H9 (cell line): ENCODE measurements at regions not wholly inside any gene's neighbourhood (a gene's known extent, or its start where the extent isn't known, plus 50 kb on each side); places are given as distances from the start of the nearest gene placed in this dataset.

Source experiments
- DNase-seq: peaks from one replicate; pipeline ENCODE4 v3.0.0-alpha.2; 2017
- H2AFZ ChIP-seq: one replicate; pipeline ENCODE4 v1.6.1; 2013; ENCODE audit warnings: mild to moderate bottlenecking, low read length, control low read depth, moderate library complexity
- H2AK5ac ChIP-seq: 2 replicates; pipeline ENCODE4 v1.6.1; 2013; ENCODE audit warnings: low read length, control low read depth, mixed read lengths; ENCODE audit not compliant: insufficient read length
- H2BK120ac ChIP-seq: one replicate; pipeline ENCODE4 v1.6.1; 2013; ENCODE audit warnings: low read depth, mild to moderate bottlenecking, low read length, control low read depth, inconsistent platforms; ENCODE audit not compliant: poor library complexity, severe bottlenecking
- H2BK12ac ChIP-seq: 2 replicates; pipeline ENCODE4 v1.6.1; 2013; ENCODE audit warnings: low read length, control low read depth, mixed read lengths, low read depth; ENCODE audit not compliant: insufficient read length
- H2BK15ac ChIP-seq: 2 replicates; pipeline ENCODE4 v1.6.1; 2013; ENCODE audit warnings: low read depth, low read length, control low read depth
- H2BK20ac ChIP-seq: one replicate; pipeline ENCODE4 v1.6.1; 2013; ENCODE audit warnings: low read depth, mild to moderate bottlenecking, low read length, control low read depth, inconsistent platforms; ENCODE audit not compliant: poor library complexity, severe bottlenecking
- H2BK5ac ChIP-seq: 2 replicates; pipeline ENCODE4 v1.6.1; 2013; ENCODE audit warnings: low read length, control low read depth, mixed read lengths; ENCODE audit not compliant: insufficient read length
- H3K14ac ChIP-seq: 2 replicates; pipeline ENCODE4 v1.6.1; 2013; ENCODE audit warnings: low read length, control low read depth; ENCODE audit not compliant: insufficient read depth
- H3K18ac ChIP-seq: 2 replicates; pipeline ENCODE4 v1.6.1; 2013; ENCODE audit warnings: low read depth, mild to moderate bottlenecking, mixed read lengths, low read length, control low read depth; ENCODE audit not compliant: insufficient read length
- H3K23ac ChIP-seq: 2 replicates; pipeline ENCODE4 v1.6.1; 2013; ENCODE audit warnings: low read length, control low read depth, mixed read lengths, low read depth; ENCODE audit not compliant: insufficient read length
- H3K23me2 ChIP-seq: 2 replicates; pipeline ENCODE4 v1.6.1; 2013; ENCODE audit warnings: low read depth, mild to moderate bottlenecking, mixed read lengths, low read length, control low read depth; ENCODE audit not compliant: insufficient read length, poor library complexity, severe bottlenecking
- H3K27ac ChIP-seq: 2 replicates; pipeline ENCODE4 v1.5.1; 2013; ENCODE audit warnings: low read length, control low read depth, mixed read lengths, low read depth; ENCODE audit not compliant: insufficient read length
- H3K27me3 ChIP-seq: 2 replicates; pipeline ENCODE4 v1.6.1; 2013; ENCODE audit warnings: low read length, control low read depth, inconsistent platforms; ENCODE audit not compliant: insufficient read depth
- H3K4ac ChIP-seq: 2 replicates; pipeline ENCODE4 v1.6.1; 2013; ENCODE audit warnings: low read depth, mild to moderate bottlenecking, control low read depth, inconsistent platforms, low read length, moderate library complexity
- H3K4me1 ChIP-seq: 2 replicates; pipeline ENCODE4 v1.6.1; 2013; ENCODE audit warnings: low read length, control low read depth, inconsistent platforms; ENCODE audit not compliant: insufficient read depth
- H3K4me2 ChIP-seq: 2 replicates; pipeline ENCODE4 v1.6.1; 2013; ENCODE audit warnings: low read length, control low read depth, mixed read lengths; ENCODE audit not compliant: insufficient read length, insufficient read depth
- H3K56ac ChIP-seq: 2 replicates; pipeline ENCODE4 v1.6.1; 2013; ENCODE audit warnings: low read depth, mild to moderate bottlenecking, mixed read lengths, low read length, control low read depth; ENCODE audit not compliant: insufficient read length
- H3K79me1 ChIP-seq: 2 replicates; pipeline ENCODE4 v1.6.1; 2013; ENCODE audit warnings: low read depth, mild to moderate bottlenecking, moderate library complexity, low read length, control low read depth, inconsistent platforms; ENCODE audit not compliant: insufficient read depth, poor library complexity, severe bottlenecking
- H3K79me2 ChIP-seq: 2 replicates; pipeline ENCODE4 v1.6.1; 2013; ENCODE audit warnings: low read length, control low read depth, inconsistent platforms; ENCODE audit not compliant: insufficient read depth
- H3K9ac ChIP-seq: 2 replicates; pipeline ENCODE4 v1.6.1; 2013; ENCODE audit warnings: low read length, control low read depth, mixed read lengths; ENCODE audit not compliant: insufficient read length; ENCODE audit errors: extremely low read depth
- H3K9me3 ChIP-seq: one replicate; pipeline ENCODE4 v1.6.1; 2013; ENCODE audit warnings: low read depth, low read length, inconsistent platforms; ENCODE audit not compliant: control insufficient read depth
- H3T11ph ChIP-seq: one replicate; pipeline ENCODE4 v1.6.1; 2013; ENCODE audit warnings: mild to moderate bottlenecking, low read length, control low read depth, inconsistent platforms
- H4K20me1 ChIP-seq: one replicate; pipeline ENCODE4 v1.6.1; 2013; ENCODE audit not compliant: control insufficient read depth, insufficient read length, insufficient read depth
- H4K5ac ChIP-seq: 2 replicates; pipeline ENCODE4 v1.6.1; 2013; ENCODE audit warnings: low read depth, mild to moderate bottlenecking, mixed read lengths, low read length, control low read depth; ENCODE audit not compliant: insufficient read length
- H4K8ac ChIP-seq: replicated peaks from 2 replicates; pipeline ENCODE4 v1.6.1; 2013; ENCODE audit warnings: low read length, control low read depth, mixed read lengths, low read depth; ENCODE audit not compliant: insufficient read length
- H4K91ac ChIP-seq: 2 replicates; pipeline ENCODE4 v1.6.1; 2013; ENCODE audit warnings: low read depth, mild to moderate bottlenecking, moderate library complexity, mixed read lengths, low read length, control low read depth; ENCODE audit not compliant: insufficient read length
- H3K27ac Mint-ChIP-seq, 3 experiments: 2 replicates in 2 of 3; 3 replicates in 1 of 3; pipeline ENCODE4 v1.8.0; 2020 to 2021; ENCODE audit warnings: mixed read lengths in 3 of 3, mild to moderate bottlenecking in 1 of 3, moderate library complexity in 1 of 3
- H3K27me3 Mint-ChIP-seq: 2 replicates; pipeline ENCODE4 v1.8.0; 2021; ENCODE audit warnings: low read depth, mild to moderate bottlenecking, moderate library complexity, mixed read lengths
- H3K36me3 Mint-ChIP-seq, 3 experiments: 2 replicates in 2 of 3; 3 replicates in 1 of 3; pipeline ENCODE4 v1.8.0; 2020 to 2021; ENCODE audit warnings: low read depth in 3 of 3, mixed read lengths in 3 of 3; ENCODE audit not compliant: insufficient read depth in 1 of 3
- H3K4me1 Mint-ChIP-seq, 2 experiments: 2 replicates each; pipeline ENCODE4 v1.8.0; 2020; ENCODE audit warnings: mixed read lengths in 2 of 2
- H3K4me3 Mint-ChIP-seq, 2 experiments: 2 replicates in 1 of 2; 3 replicates in 1 of 2; pipeline ENCODE4 v1.8.0; 2020 to 2021; ENCODE audit warnings: mild to moderate bottlenecking in 2 of 2, mixed read lengths in 2 of 2, moderate library complexity in 1 of 2
- H3K9me3 Mint-ChIP-seq, 2 experiments: 2 replicates in 1 of 2; 3 replicates in 1 of 2; pipeline ENCODE4 v1.8.0; 2020; ENCODE audit warnings: mild to moderate bottlenecking in 2 of 2, mixed read lengths in 2 of 2, moderate library complexity in 1 of 2
- WGBS: extraction: QIAGEN DNeasy Blood & Tissue Kit; methylation state at CpG from one replicate; pipeline ENCODE4 v1.1.7; 2013; ENCODE audit warnings: missing lambda C conversion rate, low lambda C conversion rate, mixed read lengths; ENCODE audit not compliant: insufficient read length; ENCODE audit errors: extremely low coverage; 5-methylcytosine and 5-hydroxymethylcytosine counted together
- TF ChIP-seq, protein P1 (sequence below): fragments of 200-600 bp; sonication (generic); conservative IDR thresholded peaks from 3 replicates; pipeline ENCODE4 v1.8.0; 2021; ENCODE audit warnings: antibody characterized with exemption, mild to moderate bottlenecking

DNA sequence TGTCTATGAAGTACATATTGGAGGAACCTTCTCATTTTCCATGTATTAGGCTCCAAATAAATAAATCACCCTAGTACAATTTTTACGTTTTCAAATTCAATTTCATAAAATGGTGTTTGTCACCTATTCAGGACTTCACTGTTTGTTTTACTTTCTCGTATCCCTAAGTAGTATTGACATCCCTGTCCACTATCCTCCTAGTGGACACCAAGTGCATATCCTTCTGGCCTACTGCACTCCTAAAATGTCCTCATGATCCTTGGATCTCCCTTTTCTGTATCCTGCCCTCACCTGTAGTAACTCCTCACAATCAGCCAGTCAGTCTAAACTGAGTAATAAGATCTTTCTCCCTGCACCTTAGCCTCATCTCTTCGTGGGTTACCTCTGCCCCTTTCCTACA lies 539.9 kb downstream of the DMRTA1 start:
- H4K8ac ChIP-seq = no peak overlapping the region
- H3K9me3 Mint-ChIP-seq = no peaks in the 10 kb centered on the region
- H2BK5ac ChIP-seq = no peak overlapping the region
- no peak overlapping the region for H2BK120ac ChIP-seq
- no peak overlapping the region for H3K18ac ChIP-seq
- H3K27me3 ChIP-seq = no peaks in the 10 kb centered on the region
- H3K79me1 ChIP-seq = no peaks in the 10 kb centered on the region
- H3T11ph ChIP-seq = no peak overlapping the region
- no peak overlapping the region for H3K9ac ChIP-seq
- no peak overlapping the region for H3K4me3 Mint-ChIP-seq
- H3K14ac ChIP-seq = no peak overlapping the region
- no CpG with 5 or more reads among the region's 3 CpGs for WGBS
- no peak overlapping the region for H2AK5ac ChIP-seq
- no peak overlapping the region for H3K27ac ChIP-seq
- H4K91ac ChIP-seq = no peak overlapping the region
- H3K4me1 Mint-ChIP-seq = no peaks in the 10 kb centered on the region
- TF ChIP-seq, protein P1, sequence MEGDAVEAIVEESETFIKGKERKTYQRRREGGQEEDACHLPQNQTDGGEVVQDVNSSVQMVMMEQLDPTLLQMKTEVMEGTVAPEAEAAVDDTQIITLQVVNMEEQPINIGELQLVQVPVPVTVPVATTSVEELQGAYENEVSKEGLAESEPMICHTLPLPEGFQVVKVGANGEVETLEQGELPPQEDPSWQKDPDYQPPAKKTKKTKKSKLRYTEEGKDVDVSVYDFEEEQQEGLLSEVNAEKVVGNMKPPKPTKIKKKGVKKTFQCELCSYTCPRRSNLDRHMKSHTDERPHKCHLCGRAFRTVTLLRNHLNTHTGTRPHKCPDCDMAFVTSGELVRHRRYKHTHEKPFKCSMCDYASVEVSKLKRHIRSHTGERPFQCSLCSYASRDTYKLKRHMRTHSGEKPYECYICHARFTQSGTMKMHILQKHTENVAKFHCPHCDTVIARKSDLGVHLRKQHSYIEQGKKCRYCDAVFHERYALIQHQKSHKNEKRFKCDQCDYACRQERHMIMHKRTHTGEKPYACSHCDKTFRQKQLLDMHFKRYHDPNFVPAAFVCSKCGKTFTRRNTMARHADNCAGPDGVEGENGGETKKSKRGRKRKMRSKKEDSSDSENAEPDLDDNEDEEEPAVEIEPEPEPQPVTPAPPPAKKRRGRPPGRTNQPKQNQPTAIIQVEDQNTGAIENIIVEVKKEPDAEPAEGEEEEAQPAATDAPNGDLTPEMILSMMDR = peak; percentile 51; the same call in 2 of the 3 replicates
- H4K5ac ChIP-seq = no peak overlapping the region
- H3K9me3 ChIP-seq = no peaks in the 10 kb centered on the region
- no peak overlapping the region for H3K4me2 ChIP-seq
- no peak overlapping the region for H2AFZ ChIP-seq
- H3K4ac ChIP-seq = no peak overlapping the region
- H2BK15ac ChIP-seq = no peak overlapping the region
- H3K79me2 ChIP-seq = no peaks in the 10 kb centered on the region
- H3K27ac Mint-ChIP-seq = no peak overlapping the region
- no peaks in the 10 kb centered on the region for H4K20me1 ChIP-seq
- H3K56ac ChIP-seq = no peak overlapping the region
- H3K23ac ChIP-seq = no peak overlapping the region
- no peak for DNase-seq
- no peaks in the 10 kb centered on the region for H3K36me3 Mint-ChIP-seq
- no peaks in the 10 kb centered on the region for H3K4me1 ChIP-seq
- no peaks in the 10 kb centered on the region for H3K23me2 ChIP-seq
- no peak overlapping the region for H2BK20ac ChIP-seq
- H3K27me3 Mint-ChIP-seq = no peaks in the 10 kb centered on the region
- H2BK12ac ChIP-seq = no peak overlapping the region
